K562 (cell line): ENCODE measurements at regions not wholly inside any gene's neighbourhood (a gene's known extent, or its start where the extent isn't known, plus 50 kb on each side); places are given as distances from the start of the nearest gene placed in this dataset.

Source experiments
- ADNP ChIP-seq: fragments of 200-800 bp; sonication (Bioruptor generic); IDR thresholded peaks from 2 replicates; pipeline ENCODE4 v1.6.1; 2016; ENCODE audit warnings: missing genetic modification characterization, missing compliant biosample characterization
- CHD4 ChIP-seq: fragments of 200-600 bp; sonication (generic); IDR thresholded peaks from 3 replicates; pipeline ENCODE4 v1.6.1; 2012; ENCODE audit warnings: low read depth, mild to moderate bottlenecking, mixed read lengths, low read length, inconsistent platforms; ENCODE audit not compliant: insufficient read depth, insufficient replicate concordance, poor library complexity, severe bottlenecking
- GATA2 ChIP-seq: sonication (generic); formaldehyde crosslinking; IDR thresholded peaks from 2 replicates; pipeline ENCODE4 v1.4.0; 2020; ENCODE audit warnings: mild to moderate bottlenecking, missing genetic modification reagents
- KAT7 ChIP-seq: sonication (generic); formaldehyde crosslinking; IDR thresholded peaks from 2 replicates; pipeline ENCODE4 v1.8.0; 2022; ENCODE audit warnings: missing genetic modification reagents, mild to moderate bottlenecking, borderline replicate concordance
- NFXL1 ChIP-seq: fragments of 450-650 bp; formaldehyde crosslinking; IDR thresholded peaks from 2 replicates; pipeline ENCODE4 v1.4.0; 2021; ENCODE audit warnings: mild to moderate bottlenecking
- TSC22D4 ChIP-seq: fragments of 450-650 bp; IDR thresholded peaks from 2 replicates; pipeline ENCODE4 v1.6.1; 2016; ENCODE audit warnings: missing genetic modification characterization, missing biosample characterization, control low read depth
- ZNF212 ChIP-seq: fragments of 450-650 bp; formaldehyde crosslinking; IDR thresholded peaks from 2 replicates; pipeline ENCODE4 v1.4.0; 2020; ENCODE audit warnings: mild to moderate bottlenecking
- TF ChIP-seq, protein P1 (sequence below): fragments of 250-450 bp; sonication (Bioruptor Pico); IDR thresholded peaks from 2 replicates; pipeline ENCODE4 v1.4.0; 2020
- TF ChIP-seq, protein P2 (sequence below), 3 experiments: IDR thresholded peaks in 2 of 3; conservative IDR thresholded peaks in 1 of 3; 2 replicates each; pipeline ENCODE4 v1.5.1; 2011 to 2012; ENCODE audit warnings: low read length in 3 of 3, mild to moderate bottlenecking in 3 of 3, control low read depth in 2 of 3, improper control_type of control experiment in 1 of 3, inconsistent platforms in 1 of 3, low read depth in 1 of 3, mixed read lengths in 1 of 3, moderate library complexity in 1 of 3; ENCODE audit not compliant: insufficient read depth in 2 of 3
- TF ChIP-seq, protein P3 (sequence below): fragments of 250-450 bp; sonication (Bioruptor Pico); IDR thresholded peaks from 2 replicates; pipeline ENCODE4 v1.9.0; 2021; ENCODE audit warnings: mild to moderate bottlenecking
- TF ChIP-seq, protein P4 (sequence below): IDR thresholded peaks from 2 replicates; pipeline ENCODE4 v1.6.1; 2016; ENCODE audit warnings: missing genetic modification characterization, missing compliant biosample characterization
- TF ChIP-seq, protein P5 (sequence below): fragments of 450-650 bp; formaldehyde crosslinking; IDR thresholded peaks from 2 replicates; pipeline ENCODE4 v1.4.0; 2020; ENCODE audit warnings: mild to moderate bottlenecking
- TF ChIP-seq, protein P6 (sequence below): sonication (generic); formaldehyde crosslinking; IDR thresholded peaks from 2 replicates; pipeline ENCODE4 v1.8.0; 2022; ENCODE audit warnings: mild to moderate bottlenecking, missing genetic modification reagents

DNA sequence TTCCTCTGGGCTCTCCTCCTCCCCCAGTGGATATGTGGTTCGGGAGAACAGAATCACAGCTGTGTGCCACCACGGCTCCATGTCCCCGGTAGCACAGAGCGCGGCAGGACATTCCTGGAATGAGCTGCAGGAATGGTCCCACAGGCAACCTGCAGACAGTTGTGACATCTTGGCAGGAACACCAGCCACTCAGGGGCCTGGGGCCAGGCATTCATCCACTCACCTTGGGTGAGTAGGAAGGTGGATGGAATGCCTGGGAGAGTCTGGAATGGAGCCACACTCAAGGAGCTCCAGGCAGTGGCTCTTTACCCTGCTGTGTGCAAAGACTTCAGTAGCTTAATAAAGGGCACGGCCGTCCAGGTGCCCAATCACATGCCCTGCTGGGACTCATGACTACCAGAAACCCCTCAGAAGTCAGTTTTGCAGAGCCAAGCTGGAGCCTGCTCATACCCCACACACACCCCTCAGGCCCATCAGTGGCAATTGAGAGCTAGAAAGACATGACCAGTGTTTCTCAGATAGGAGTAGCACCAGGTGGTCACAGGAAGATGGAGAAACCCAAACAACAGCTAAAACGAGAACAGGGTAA lies 117.3 kb upstream of the PRR20G start (continued):
- TF ChIP-seq, protein P1, sequence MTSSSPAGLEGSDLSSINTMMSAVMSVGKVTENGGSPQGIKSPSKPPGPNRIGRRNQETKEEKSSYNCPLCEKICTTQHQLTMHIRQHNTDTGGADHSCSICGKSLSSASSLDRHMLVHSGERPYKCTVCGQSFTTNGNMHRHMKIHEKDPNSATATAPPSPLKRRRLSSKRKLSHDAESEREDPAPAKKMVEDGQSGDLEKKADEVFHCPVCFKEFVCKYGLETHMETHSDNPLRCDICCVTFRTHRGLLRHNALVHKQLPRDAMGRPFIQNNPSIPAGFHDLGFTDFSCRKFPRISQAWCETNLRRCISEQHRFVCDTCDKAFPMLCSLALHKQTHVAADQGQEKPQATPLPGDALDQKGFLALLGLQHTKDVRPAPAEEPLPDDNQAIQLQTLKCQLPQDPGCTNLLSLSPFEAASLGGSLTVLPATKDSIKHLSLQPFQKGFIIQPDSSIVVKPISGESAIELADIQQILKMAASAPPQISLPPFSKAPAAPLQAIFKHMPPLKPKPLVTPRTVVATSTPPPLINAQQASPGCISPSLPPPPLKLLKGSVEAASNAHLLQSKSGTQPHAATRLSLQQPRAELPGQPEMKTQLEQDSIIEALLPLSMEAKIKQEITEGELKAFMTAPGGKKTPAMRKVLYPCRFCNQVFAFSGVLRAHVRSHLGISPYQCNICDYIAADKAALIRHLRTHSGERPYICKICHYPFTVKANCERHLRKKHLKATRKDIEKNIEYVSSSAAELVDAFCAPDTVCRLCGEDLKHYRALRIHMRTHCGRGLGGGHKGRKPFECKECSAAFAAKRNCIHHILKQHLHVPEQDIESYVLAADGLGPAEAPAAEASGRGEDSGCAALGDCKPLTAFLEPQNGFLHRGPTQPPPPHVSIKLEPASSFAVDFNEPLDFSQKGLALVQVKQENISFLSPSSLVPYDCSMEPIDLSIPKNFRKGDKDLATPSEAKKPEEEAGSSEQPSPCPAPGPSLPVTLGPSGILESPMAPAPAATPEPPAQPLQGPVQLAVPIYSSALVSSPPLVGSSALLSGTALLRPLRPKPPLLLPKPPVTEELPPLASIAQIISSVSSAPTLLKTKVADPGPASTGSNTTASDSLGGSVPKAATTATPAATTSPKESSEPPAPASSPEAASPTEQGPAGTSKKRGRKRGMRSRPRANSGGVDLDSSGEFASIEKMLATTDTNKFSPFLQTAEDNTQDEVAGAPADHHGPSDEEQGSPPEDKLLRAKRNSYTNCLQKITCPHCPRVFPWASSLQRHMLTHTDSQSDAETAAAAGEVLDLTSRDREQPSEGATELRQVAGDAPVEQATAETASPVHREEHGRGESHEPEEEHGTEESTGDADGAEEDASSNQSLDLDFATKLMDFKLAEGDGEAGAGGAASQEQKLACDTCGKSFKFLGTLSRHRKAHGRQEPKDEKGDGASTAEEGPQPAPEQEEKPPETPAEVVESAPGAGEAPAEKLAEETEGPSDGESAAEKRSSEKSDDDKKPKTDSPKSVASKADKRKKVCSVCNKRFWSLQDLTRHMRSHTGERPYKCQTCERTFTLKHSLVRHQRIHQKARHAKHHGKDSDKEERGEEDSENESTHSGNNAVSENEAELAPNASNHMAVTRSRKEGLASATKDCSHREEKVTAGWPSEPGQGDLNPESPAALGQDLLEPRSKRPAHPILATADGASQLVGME = no peak
- TF ChIP-seq NFXL1 (CRISPR knock-in tag) (no peak), KAT7 (no peak), ZNF212 (CRISPR knock-in tag) (no peak), GATA2 (CRISPR knock-in tag) (no peak), TSC22D4 (no peak), CHD4 (no peak), ADNP (no peak)
- TF ChIP-seq, protein P2, sequence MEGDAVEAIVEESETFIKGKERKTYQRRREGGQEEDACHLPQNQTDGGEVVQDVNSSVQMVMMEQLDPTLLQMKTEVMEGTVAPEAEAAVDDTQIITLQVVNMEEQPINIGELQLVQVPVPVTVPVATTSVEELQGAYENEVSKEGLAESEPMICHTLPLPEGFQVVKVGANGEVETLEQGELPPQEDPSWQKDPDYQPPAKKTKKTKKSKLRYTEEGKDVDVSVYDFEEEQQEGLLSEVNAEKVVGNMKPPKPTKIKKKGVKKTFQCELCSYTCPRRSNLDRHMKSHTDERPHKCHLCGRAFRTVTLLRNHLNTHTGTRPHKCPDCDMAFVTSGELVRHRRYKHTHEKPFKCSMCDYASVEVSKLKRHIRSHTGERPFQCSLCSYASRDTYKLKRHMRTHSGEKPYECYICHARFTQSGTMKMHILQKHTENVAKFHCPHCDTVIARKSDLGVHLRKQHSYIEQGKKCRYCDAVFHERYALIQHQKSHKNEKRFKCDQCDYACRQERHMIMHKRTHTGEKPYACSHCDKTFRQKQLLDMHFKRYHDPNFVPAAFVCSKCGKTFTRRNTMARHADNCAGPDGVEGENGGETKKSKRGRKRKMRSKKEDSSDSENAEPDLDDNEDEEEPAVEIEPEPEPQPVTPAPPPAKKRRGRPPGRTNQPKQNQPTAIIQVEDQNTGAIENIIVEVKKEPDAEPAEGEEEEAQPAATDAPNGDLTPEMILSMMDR (IDR thresholded peaks at IDR 0.05 in 2 of 3, conservative IDR thresholded peaks at IDR 0.05 in 1 of 3; ENCODE audit: insufficient read depth in 2 of 3, low read depth in 1 of 3, low read length in 3 of 3) = no peak
- TF ChIP-seq, protein P3, sequence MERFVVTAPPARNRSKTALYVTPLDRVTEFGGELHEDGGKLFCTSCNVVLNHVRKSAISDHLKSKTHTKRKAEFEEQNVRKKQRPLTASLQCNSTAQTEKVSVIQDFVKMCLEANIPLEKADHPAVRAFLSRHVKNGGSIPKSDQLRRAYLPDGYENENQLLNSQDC (CRISPR knock-in tag) = no peak
- TF ChIP-seq, protein P4, sequence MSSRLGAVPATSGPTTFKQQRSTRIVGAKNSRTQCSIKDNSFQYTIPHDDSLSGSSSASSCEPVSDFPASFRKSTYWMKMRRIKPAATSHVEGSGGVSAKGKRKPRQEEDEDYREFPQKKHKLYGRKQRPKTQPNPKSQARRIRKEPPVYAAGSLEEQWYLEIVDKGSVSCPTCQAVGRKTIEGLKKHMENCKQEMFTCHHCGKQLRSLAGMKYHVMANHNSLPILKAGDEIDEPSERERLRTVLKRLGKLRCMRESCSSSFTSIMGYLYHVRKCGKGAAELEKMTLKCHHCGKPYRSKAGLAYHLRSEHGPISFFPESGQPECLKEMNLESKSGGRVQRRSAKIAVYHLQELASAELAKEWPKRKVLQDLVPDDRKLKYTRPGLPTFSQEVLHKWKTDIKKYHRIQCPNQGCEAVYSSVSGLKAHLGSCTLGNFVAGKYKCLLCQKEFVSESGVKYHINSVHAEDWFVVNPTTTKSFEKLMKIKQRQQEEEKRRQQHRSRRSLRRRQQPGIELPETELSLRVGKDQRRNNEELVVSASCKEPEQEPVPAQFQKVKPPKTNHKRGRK = no peak
- TF ChIP-seq, protein P5, sequence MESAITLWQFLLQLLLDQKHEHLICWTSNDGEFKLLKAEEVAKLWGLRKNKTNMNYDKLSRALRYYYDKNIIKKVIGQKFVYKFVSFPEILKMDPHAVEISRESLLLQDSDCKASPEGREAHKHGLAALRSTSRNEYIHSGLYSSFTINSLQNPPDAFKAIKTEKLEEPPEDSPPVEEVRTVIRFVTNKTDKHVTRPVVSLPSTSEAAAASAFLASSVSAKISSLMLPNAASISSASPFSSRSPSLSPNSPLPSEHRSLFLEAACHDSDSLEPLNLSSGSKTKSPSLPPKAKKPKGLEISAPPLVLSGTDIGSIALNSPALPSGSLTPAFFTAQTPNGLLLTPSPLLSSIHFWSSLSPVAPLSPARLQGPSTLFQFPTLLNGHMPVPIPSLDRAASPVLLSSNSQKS (CRISPR knock-in tag) = no peak
- TF ChIP-seq, protein P6, sequence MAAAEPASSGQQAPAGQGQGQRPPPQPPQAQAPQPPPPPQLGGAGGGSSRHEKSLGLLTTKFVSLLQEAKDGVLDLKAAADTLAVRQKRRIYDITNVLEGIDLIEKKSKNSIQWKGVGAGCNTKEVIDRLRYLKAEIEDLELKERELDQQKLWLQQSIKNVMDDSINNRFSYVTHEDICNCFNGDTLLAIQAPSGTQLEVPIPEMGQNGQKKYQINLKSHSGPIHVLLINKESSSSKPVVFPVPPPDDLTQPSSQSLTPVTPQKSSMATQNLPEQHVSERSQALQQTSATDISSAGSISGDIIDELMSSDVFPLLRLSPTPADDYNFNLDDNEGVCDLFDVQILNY (CRISPR knock-in tag) = no peak
